ENCODE measurements at regions not wholly inside any gene's neighbourhood (a gene's known extent, or its start where the extent isn't known, plus 50 kb on each side); places are given as distances from the start of the nearest gene placed in this dataset.

GRCh38 chr5:18605186-18605585, 970.9 kb downstream of the TAF11L14 start:
- TF ChIP-seq CTCF (IDR thresholded peaks at IDR 0.05): no peak
- no peak for TF ChIP-seq POLR2A (IDR thresholded peaks at IDR 0.05)

Data from adrenal gland (tissue), 5 donors.